GM21390 (cell line): ENCODE measurements at regions not wholly inside any gene's neighbourhood (a gene's known extent, or its start where the extent isn't known, plus 50 kb on each side); places are given as distances from the start of the nearest gene placed in this dataset.
"Not testable (repeated sequence)": the region's sequence is repeated elsewhere in the genome, so short reads cannot be mapped to it uniquely, and the experiment has no call there.

Experiments
- ATAC-seq: cut with Tn5 transposase; IDR thresholded peaks from one replicate; pipeline ENCODE4 v1.9.1; 2021; ENCODE audit not compliant: unreplicated experiment

- no peak for ATAC-seq
Measured at GRCh38 chr2:7094231-7094741, 177.1 kb downstream of the RNF144A start.

GRCh38 chr2:7096726-7097352 is 179.6 kb downstream of the RNF144A start:
- no peak for ATAC-seq

- peak; percentile 95 for ATAC-seq
Measured at GRCh38 chr2:7097353-7097895, 180.2 kb downstream of the RNF144A start.

- ATAC-seq: no peak
Measured at GRCh38 chr2:7098816-7099215, 181.6 kb downstream of the RNF144A start.

- ATAC-seq: not testable (repeated sequence)
Measured at GRCh38 chr2:7099687-7100086, 182.5 kb downstream of the RNF144A start.

GRCh38 chr2:7102826-7103225 is 185.6 kb downstream of the RNF144A start:
- ATAC-seq: no peak

GRCh38 chr2:7108792-7109532 is 191.8 kb downstream of the RNF144A start:
- ATAC-seq: no peak

- ATAC-seq: no peak
Measured at GRCh38 chr2:7109533-7109885, 192.3 kb downstream of the RNF144A start.

GRCh38 chr2:7111626-7112025 is 194.4 kb downstream of the RNF144A start:
- ATAC-seq: peak; percentile 51

- ATAC-seq: no peak
Measured at GRCh38 chr2:7115364-7115763, 198.2 kb downstream of the RNF144A start.

- ATAC-seq: no peak
Measured at GRCh38 chr2:7115906-7116305, 198.7 kb downstream of the RNF144A start.

- ATAC-seq: no peak
Measured at GRCh38 chr2:7116511-7116910, 199.3 kb downstream of the RNF144A start.

- no peak for ATAC-seq
Measured at GRCh38 chr2:7117076-7117475, 199.9 kb downstream of the RNF144A start.

- ATAC-seq: no peak
Measured at GRCh38 chr2:7118606-7119131, 201.5 kb downstream of the RNF144A start.

GRCh38 chr2:7119132-7119835 is 202.1 kb downstream of the RNF144A start:
- ATAC-seq: no peak

- ATAC-seq: no peak
Measured at GRCh38 chr2:7121851-7122250, 204.6 kb downstream of the RNF144A start.

GRCh38 chr2:7127156-7127555 is 209.9 kb downstream of the RNF144A start:
- ATAC-seq: no peak

GRCh38 chr2:7127687-7128086 is 210.5 kb downstream of the RNF144A start:
- ATAC-seq: no peak

GRCh38 chr2:7131261-7131660 is 214.0 kb downstream of the RNF144A start:
- no peak for ATAC-seq

- ATAC-seq: no peak
Measured at GRCh38 chr2:7132753-7133152, 215.5 kb downstream of the RNF144A start.

GRCh38 chr2:7133521-7133920 is 216.3 kb downstream of the RNF144A start:
- no peak for ATAC-seq
